Stimulated activated CD8-positive, alpha-beta memory T cell treated with anti-CD3 and anti-CD28 coated beads, Interleukin-2, amount 100 ng/mL, for 48 hours (primary cell): ENCODE measurements at regions not wholly inside any gene's neighbourhood (a gene's known extent, or its start where the extent isn't known, plus 50 kb on each side); places are given as distances from the start of the nearest gene placed in this dataset.

Experiments used
- DNase-seq, 2 donors: peaks; one replicate each; pipeline ENCODE4 v3.0.0-alpha.2; 2020; ENCODE audit warnings: low read depth in 2 of 2

- DNase-seq, result no peak
These were observed 490.7 kb upstream of the SULF2 start for GRCh38 chr20:48276021-48276342.

- no peak for DNase-seq
These were observed 490.2 kb upstream of the SULF2 start for GRCh38 chr20:48275286-48276020.

- DNase-seq, result no peak
These were observed 488.6 kb upstream of the SULF2 start for GRCh38 chr20:48273843-48274242.

GRCh38 chr20:48270885-48271284, 485.6 kb upstream of the SULF2 start:
- DNase-seq, result no peak

- no peak for DNase-seq
These were observed 482.8 kb upstream of the SULF2 start for GRCh38 chr20:48267860-48268633.

- DNase-seq, result no peak
These were observed 481.3 kb upstream of the SULF2 start for GRCh38 chr20:48266571-48266970.

- DNase-seq, result no peak
These were observed 480.5 kb upstream of the SULF2 start for GRCh38 chr20:48265791-48266190.

- no peak for DNase-seq
These were observed 477.7 kb upstream of the SULF2 start for GRCh38 chr20:48262955-48263354.

GRCh38 chr20:48262466-48262865, 477.2 kb upstream of the SULF2 start:
- DNase-seq, result no peak

GRCh38 chr20:48261398-48261910, 476.2 kb upstream of the SULF2 start:
- no peak for DNase-seq

GRCh38 chr20:48260129-48260756, 475.0 kb upstream of the SULF2 start:
- no peak for DNase-seq

GRCh38 chr20:48259456-48259855, 474.2 kb upstream of the SULF2 start:
- DNase-seq, result no peak

GRCh38 chr20:48257833-48258232, 472.6 kb upstream of the SULF2 start:
- no peak for DNase-seq

GRCh38 chr20:48247961-48248360, 462.7 kb upstream of the SULF2 start:
- no peak for DNase-seq

- DNase-seq, result no peak
These were observed 460.9 kb upstream of the SULF2 start for GRCh38 chr20:48246061-48246790.

- no peak for DNase-seq
These were observed 457.3 kb upstream of the SULF2 start for GRCh38 chr20:48242623-48243022.

GRCh38 chr20:48241482-48241881, 456.2 kb upstream of the SULF2 start:
- DNase-seq, result no peak

GRCh38 chr20:48238781-48239180, 453.5 kb upstream of the SULF2 start:
- no peak for DNase-seq

GRCh38 chr20:48238326-48238725, 453.0 kb upstream of the SULF2 start:
- no peak for DNase-seq

GRCh38 chr20:48236000-48236970, 451.0 kb upstream of the SULF2 start:
- DNase-seq, result no peak

- DNase-seq, result no peak
These were observed 449.7 kb upstream of the SULF2 start for GRCh38 chr20:48234951-48235350.
